ENCODE measurements at regions not wholly inside any gene's neighbourhood (a gene's known extent, or its start where the extent isn't known, plus 50 kb on each side); places are given as distances from the start of the nearest gene placed in this dataset.
A peak's percentile ranks its signal among the peaks of the same experiment; 100 is the strongest.

GRCh38 chr13:50697746-50698539 lies 145.5 kb downstream of the DLEU7 start:
- no peak for DNase-seq

- DNase-seq, result no peak
Observed at GRCh38 chr13:50699874-50700663, 143.4 kb downstream of the DLEU7 start.

GRCh38 chr13:50700664-50701305 lies 142.7 kb downstream of the DLEU7 start:
- DNase-seq, result no peak

GRCh38 chr13:50701469-50701868 lies 142.0 kb downstream of the DLEU7 start:
- DNase-seq, result no peak

DNA sequence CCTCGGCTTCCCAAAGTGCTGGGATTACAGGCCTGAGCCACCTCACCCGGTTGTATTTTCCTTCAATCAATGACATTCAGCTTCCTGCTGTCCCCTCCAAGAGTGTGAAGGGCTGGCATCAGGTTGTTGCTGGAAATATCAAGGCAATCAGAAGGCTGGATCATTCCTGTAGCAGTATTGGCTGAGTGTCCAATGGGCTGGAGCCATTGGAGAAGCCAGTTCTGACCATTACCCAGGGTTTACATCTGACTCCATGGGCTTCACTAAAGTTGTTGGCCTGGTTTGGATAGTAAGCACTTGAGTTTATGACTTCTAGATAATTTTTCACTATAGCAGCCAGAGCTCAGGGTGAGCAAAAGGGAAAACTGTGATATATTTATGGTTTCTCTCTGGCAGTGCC lies 137.0 kb downstream of the DLEU7 start:
- no peak for DNase-seq

- no peak for DNase-seq
Observed at GRCh38 chr13:50707628-50708027, 135.9 kb downstream of the DLEU7 start.

- DNase-seq, result no peak
Observed at GRCh38 chr13:50708461-50708860, 135.0 kb downstream of the DLEU7 start.

GRCh38 chr13:50709058-50709457 lies 134.4 kb downstream of the DLEU7 start:
- no peak for DNase-seq

GRCh38 chr13:50711131-50711815 lies 132.2 kb downstream of the DLEU7 start:
- DNase-seq, result no peak

GRCh38 chr13:50711996-50712395 lies 131.5 kb downstream of the DLEU7 start:
- no peak for DNase-seq

DNA sequence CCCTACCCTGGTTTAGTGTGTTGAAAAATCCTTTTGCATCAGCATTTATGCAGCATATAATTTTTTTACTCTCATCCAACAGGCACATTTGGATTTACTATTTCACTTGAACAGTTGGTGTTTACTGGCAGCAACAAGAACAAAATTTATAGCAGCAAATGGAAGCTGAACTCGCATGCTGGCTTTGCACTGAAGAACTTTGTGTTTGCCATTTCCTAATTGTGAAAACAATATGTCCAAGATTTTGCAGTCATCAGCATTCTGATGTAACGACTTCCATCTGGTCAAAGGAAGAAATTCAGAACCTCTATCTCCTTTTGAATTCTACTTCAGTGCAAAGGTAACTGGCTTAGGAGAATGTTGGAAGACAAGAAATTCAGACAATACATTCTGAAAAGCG lies 131.0 kb downstream of the DLEU7 start:
- DNase-seq, result no peak

GRCh38 chr13:50712881-50713280 lies 130.6 kb downstream of the DLEU7 start:
- DNase-seq, result no peak

DNA sequence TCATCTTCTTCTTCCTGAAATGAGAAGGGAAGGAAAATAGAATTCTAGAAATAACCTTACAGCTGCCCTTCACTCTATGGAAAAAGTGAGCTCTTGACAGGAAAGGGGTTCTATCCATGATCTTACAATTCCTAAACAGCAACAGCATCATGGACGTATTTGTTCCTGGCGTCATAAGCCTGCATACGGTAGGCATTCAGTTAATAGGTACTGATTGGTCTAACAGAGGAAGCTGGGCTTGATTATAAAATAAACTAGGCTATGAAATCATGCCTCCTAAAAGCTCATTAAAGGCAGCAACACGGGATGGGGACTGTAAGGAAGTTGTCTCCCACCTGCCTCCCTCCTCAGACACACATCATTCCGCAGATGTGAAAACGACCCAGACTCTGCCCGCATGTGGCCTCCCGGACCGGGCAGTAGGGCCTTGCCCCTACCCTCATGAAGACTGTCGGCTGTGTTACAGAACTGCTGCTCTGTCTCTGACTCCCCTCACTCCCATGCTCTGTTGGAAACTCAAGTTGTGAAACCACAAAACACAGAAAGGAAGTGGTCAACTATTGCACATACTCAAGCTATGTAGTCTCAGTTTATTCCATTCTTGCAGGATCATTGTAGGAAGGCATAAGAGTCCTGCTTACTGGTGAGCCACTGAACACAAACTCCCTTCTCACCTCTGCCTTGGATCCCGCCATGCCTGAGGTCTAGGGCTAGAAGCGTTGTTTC lies 129.8 kb downstream of the DLEU7 start:
- DNase-seq, result peak in 1 of 5 donors; percentile 68

GRCh38 chr13:50714891-50715290 lies 128.6 kb downstream of the DLEU7 start:
- DNase-seq, result no peak

DNA sequence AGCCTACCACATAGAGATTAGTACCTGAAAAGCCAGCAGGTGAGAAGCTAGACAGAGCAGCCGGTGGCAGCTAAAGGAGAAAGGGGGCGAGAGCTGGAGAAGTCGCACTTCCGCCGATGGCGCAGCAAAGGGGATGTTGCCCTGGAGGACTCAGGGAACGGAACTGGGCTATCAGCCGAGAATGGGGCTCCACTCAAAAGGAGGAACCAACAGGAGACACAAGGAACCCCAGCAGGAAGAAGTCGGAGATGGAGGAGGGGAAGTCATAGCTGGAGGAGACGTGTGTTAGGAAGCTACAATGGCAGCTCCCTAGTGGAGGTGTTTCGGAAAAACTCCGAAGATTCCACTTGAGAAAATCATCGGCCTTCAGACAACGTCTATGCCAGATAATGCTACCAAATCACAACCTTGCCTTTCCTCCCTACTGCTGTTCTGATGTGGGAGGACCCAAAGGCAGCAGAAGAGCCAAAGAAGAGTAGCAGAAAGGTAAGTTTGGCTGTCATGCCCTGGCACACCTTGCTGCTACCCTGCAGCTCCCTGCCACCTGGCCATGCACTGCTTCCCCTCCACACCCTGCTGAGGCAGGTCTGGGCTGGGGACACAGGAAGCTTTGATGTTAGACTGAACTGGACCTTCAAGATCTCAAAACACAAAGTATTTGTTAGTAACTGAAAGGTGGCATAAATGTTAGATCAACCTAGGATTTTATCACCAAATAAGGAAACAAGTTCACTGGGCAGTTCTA lies 127.9 kb downstream of the DLEU7 start:
- DNase-seq, result no peak

- DNase-seq, result no peak
Observed at GRCh38 chr13:50720861-50721671, 122.4 kb downstream of the DLEU7 start.

DNA sequence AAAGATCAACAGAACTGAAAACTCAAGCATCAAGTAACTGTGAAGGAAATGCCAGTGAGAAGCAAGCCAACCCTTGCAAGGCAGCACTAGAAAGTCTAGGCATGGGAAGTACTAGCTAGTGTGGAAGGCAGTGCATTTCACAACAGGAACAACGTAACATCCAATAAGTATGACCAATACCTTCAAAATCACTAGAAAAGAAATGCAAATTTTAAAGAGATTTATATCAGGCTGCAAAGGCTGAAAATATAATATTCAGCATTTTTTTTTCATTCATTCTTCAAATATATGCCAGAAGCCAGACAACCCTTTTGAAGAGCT lies 121.9 kb downstream of the DLEU7 start:
- no peak for DNase-seq

DNA sequence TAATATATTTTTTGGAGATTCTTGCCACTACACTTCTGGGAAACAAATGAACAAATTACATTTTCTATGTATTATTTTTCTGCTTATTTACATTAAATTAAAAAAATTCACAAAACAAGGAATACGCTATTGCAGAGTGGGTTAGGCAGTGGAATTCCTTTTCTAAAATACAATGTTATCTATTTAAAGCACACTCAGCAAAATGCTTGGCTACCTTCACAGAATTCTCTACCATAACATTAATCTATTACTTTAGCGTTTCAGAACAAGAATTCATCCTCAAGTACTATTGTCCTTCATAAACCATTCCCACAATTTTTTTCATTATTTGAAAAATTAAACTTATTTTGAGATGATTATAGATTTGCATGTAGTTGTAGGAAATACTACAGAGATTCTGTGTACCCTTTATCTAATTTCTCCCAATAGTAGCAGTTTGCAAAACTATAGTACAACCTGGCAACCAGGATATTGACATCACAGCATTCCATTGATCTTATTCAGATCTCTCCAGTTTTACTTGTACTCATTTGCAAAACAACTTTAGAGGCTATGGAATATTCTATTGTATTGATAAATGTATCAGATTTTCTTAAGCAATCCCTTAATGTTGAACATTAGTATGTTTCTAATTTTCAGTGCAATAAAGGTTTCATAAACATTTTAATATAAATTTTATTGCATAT lies 120.9 kb downstream of the DLEU7 start:
- DNase-seq, result no peak

- no peak for DNase-seq
Observed at GRCh38 chr13:50724438-50724837, 119.1 kb downstream of the DLEU7 start.

DNA sequence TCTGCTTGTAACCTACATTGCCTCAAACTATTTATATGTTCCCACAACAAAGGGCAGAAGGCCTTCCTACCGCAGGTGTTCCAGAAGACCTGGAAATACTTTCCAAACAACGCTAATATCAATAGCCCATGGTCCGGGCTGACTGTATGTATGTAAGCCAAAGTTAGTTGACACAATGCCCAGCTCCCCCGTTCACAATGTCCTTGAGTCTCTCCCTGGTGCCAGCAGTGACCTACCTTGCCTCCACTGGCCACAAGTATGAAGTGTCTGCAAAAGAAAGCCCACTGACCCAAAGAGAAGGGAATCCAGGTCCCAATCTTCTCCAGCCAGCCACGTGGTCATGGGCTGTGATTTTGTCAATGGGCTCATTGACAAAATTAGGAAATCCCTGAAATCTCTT lies 118.6 kb downstream of the DLEU7 start:
- DNase-seq, result no peak
